Common myeloid progenitor, CD34-positive (primary cell): ENCODE measurements at regions not wholly inside any gene's neighbourhood (a gene's known extent, or its start where the extent isn't known, plus 50 kb on each side); places are given as distances from the start of the nearest gene placed in this dataset.

Experiments
- CTCF ChIA-PET: fragments of 350-600 bp; sonication (Branson Sonifier 250); formaldehyde crosslinking; loops from one replicate; lab custom pipeline; 2021; ENCODE audit warnings: antibody characterized with exemption; lab: Charles Lee
- POLR2A ChIA-PET: fragments of 350-600 bp; sonication (Branson Sonifier 250); formaldehyde crosslinking; loops from one replicate; lab custom pipeline; 2021; ENCODE audit warnings: antibody characterized with exemption; lab: Charles Lee
- DNase-seq, 3 donors: peaks; one replicate each; pipeline versions ENCODE4 v3.0.0 to v3.0.0-alpha.2; 2013
- H3K27ac ChIP-seq, 2 experiments: 1 replicate in 1 of 2; 2 replicates in 1 of 2; pipeline ENCODE4 v1.7.0; 2013; ENCODE audit warnings: inconsistent platforms in 2 of 2, low read length in 2 of 2, mild to moderate bottlenecking in 2 of 2, low read depth in 1 of 2, moderate library complexity in 1 of 2; ENCODE audit not compliant: severe bottlenecking in 2 of 2, insufficient read depth in 1 of 2, poor library complexity in 1 of 2
- H3K27me3 ChIP-seq, 5 experiments: replicated peaks in 2 of 5; 1 replicate in 3 of 5; 2 replicates in 2 of 5; pipeline versions ENCODE4 v1.6.1 to v1.7.0; 2013; ENCODE audit warnings: low read length in 4 of 5, mild to moderate bottlenecking in 2 of 5, moderate library complexity in 2 of 5, inconsistent platforms in 1 of 5; ENCODE audit not compliant: insufficient read depth in 5 of 5, control insufficient read depth in 4 of 5
- H3K36me3 ChIP-seq, 4 experiments: 1 replicate in 2 of 4; 2 replicates in 2 of 4; pipeline versions ENCODE4 v1.6.1 to v1.7.0; 2013; ENCODE audit warnings: low read length in 3 of 4, control low read depth in 1 of 4, mild to moderate bottlenecking in 1 of 4; ENCODE audit not compliant: control insufficient read depth in 4 of 4, insufficient read depth in 4 of 4
- H3K4me1 ChIP-seq, 4 experiments: 1 replicate in 3 of 4; 2 replicates in 1 of 4; pipeline versions ENCODE4 v1.6.1 to v1.7.1; 2013; ENCODE audit warnings: low read length in 3 of 4, mild to moderate bottlenecking in 3 of 4, control low read depth in 1 of 4, inconsistent platforms in 1 of 4, moderate library complexity in 1 of 4; ENCODE audit not compliant: control insufficient read depth in 4 of 4, insufficient read depth in 4 of 4; ENCODE audit errors: control extremely low read depth in 1 of 4
- H3K4me3 ChIP-seq, 7 experiments: 1 replicate in 4 of 7; 2 replicates in 3 of 7; pipeline versions ENCODE4 v1.5.1 to v1.7.0; 2013; ENCODE audit warnings: mild to moderate bottlenecking in 7 of 7, low read length in 6 of 7, moderate library complexity in 6 of 7, inconsistent platforms in 2 of 7, low read depth in 2 of 7, control low read depth in 1 of 7; ENCODE audit not compliant: insufficient read depth in 4 of 7, control insufficient read depth in 1 of 7; ENCODE audit errors: extremely low read depth in 1 of 7
- H3K9me3 ChIP-seq, 5 experiments: 1 replicate in 4 of 5; 2 replicates in 1 of 5; pipeline versions ENCODE4 v1.6.1 to v1.7.1; 2013; ENCODE audit warnings: low read length in 4 of 5, mild to moderate bottlenecking in 2 of 5, inconsistent platforms in 1 of 5, low read depth in 1 of 5, moderate library complexity in 1 of 5; ENCODE audit not compliant: control insufficient read depth in 4 of 5, insufficient read depth in 2 of 5; ENCODE audit errors: control extremely low read depth in 1 of 5
- WGBS: methylation state at CpG from one replicate; pipeline ENCODE4 v1.1.5; 2013; ENCODE audit not compliant: insufficient coverage; 5-methylcytosine and 5-hydroxymethylcytosine counted together

- H3K4me1 ChIP-seq: no peaks in the 10 kb centered on the region
- no peaks in the 10 kb centered on the region for H3K27me3 ChIP-seq
- H3K27ac ChIP-seq: no peak overlapping the region
- ChIA-PET POLR2A (no interaction called here), CTCF (interaction anchor here (0.6 to 1.2 kb wide), 3 partner anchors 81 to 601 kb away, joined by 3 read pairs; no protein-coding TSS in a partner anchor)
- 68% methylated on average over 2 of the region's 2 CpGs for WGBS
- DNase-seq: no peak
- H3K9me3 ChIP-seq: peaks cover 0 to 1% (median 0%) of the 10 kb centered on the region in 5 experiments
- no peaks in the 10 kb centered on the region for H3K36me3 ChIP-seq
- no peak overlapping the region for H3K4me3 ChIP-seq
Measured at GRCh38 chr6:113308266-113308665, 548.9 kb upstream of the MARCKS start.

- CTCF ChIA-PET: interaction anchor here (1.4 kb wide), 1 partner anchor 9 kb away, joined by 3 read pairs; no protein-coding TSS in a partner anchor
- no peaks in the 10 kb centered on the region for H3K36me3 ChIP-seq
- no peak overlapping the region for H3K27ac ChIP-seq
- DNase-seq: no peak
- 86% methylated on average over 1 of the region's 1 CpG for WGBS
- H3K4me1 ChIP-seq: no peaks in the 10 kb centered on the region
- H3K4me3 ChIP-seq: no peak overlapping the region
- no peaks in the 10 kb centered on the region for H3K27me3 ChIP-seq
- H3K9me3 ChIP-seq: peaks cover 0 to 1% (median 0%) of the 10 kb centered on the region in 5 experiments
- POLR2A ChIA-PET: no interaction called here
Measured at GRCh38 chr6:113313841-113314240, 543.3 kb upstream of the MARCKS start.

GRCh38 chr6:113315165-113315564 is 542.0 kb upstream of the MARCKS start:
- DNase-seq: no peak
- POLR2A ChIA-PET: no interaction called here
- CTCF ChIA-PET: interaction anchor here (1.4 kb wide), 1 partner anchor 11 kb away, joined by 3 read pairs; no protein-coding TSS in a partner anchor
- Histone ChIP-seq H3K27me3 (no peaks in the 10 kb centered on the region), H3K9me3 (peaks cover 0 to 1% (median 0%) of the 10 kb centered on the region in 5 experiments), H3K27ac (no peak overlapping the region), H3K36me3 (no peaks in the 10 kb centered on the region), H3K4me3 (no peak overlapping the region), H3K4me1 (no peaks in the 10 kb centered on the region)
- WGBS: 100% methylated on average over 1 of the region's 1 CpG

- Histone ChIP-seq H3K4me1 (no peaks in the 10 kb centered on the region), H3K36me3 (no peaks in the 10 kb centered on the region), H3K9me3 (peaks cover 0 to 1% (median 0%) of the 10 kb centered on the region in 5 experiments), H3K27me3 (no peaks in the 10 kb centered on the region), H3K27ac (no peak overlapping the region), H3K4me3 (no peak overlapping the region)
- 100% methylated on average over 1 of the region's 4 CpGs for WGBS
- CTCF ChIA-PET: no interaction called here
- DNase-seq: no peak
- POLR2A ChIA-PET: no interaction called here
Measured at GRCh38 chr6:113315879-113316278, 541.3 kb upstream of the MARCKS start.

- Histone ChIP-seq H3K27me3 (no peaks in the 10 kb centered on the region), H3K4me3 (no peak overlapping the region), H3K4me1 (no peaks in the 10 kb centered on the region), H3K9me3 (no peaks in the 10 kb centered on the region), H3K36me3 (no peaks in the 10 kb centered on the region), H3K27ac (no peak overlapping the region)
- 100% methylated on average over 1 of the region's 2 CpGs for WGBS
- DNase-seq: no peak
- POLR2A ChIA-PET: no interaction called here
- CTCF ChIA-PET: no interaction called here
Measured at GRCh38 chr6:113317442-113317841, 539.7 kb upstream of the MARCKS start.

- CTCF ChIA-PET: no interaction called here
- WGBS: 93% methylated on average over 8 of the region's 9 CpGs
- DNase-seq: no peak
Measured at GRCh38 chr6:113317891-113318574, 539.1 kb upstream of the MARCKS start.

GRCh38 chr6:113318575-113318917 is 538.6 kb upstream of the MARCKS start:
- no peak overlapping the region for H3K4me3 ChIP-seq
- ChIA-PET POLR2A (interaction anchor here (0.6 kb wide), 1 partner anchor 595 kb away, joined by 3 read pairs; no protein-coding TSS in a partner anchor), CTCF (no interaction called here)
- WGBS: 62% methylated on average over 3 of the region's 5 CpGs
- no peaks in the 10 kb centered on the region for H3K36me3 ChIP-seq
- no peaks in the 10 kb centered on the region for H3K4me1 ChIP-seq
- H3K27me3 ChIP-seq: no peaks in the 10 kb centered on the region
- no peak for DNase-seq
- no peaks in the 10 kb centered on the region for H3K9me3 ChIP-seq
- no peak overlapping the region for H3K27ac ChIP-seq

More at GRCh38 chr6:113317891-113318574, 539.1 kb upstream of the MARCKS start:
- POLR2A ChIA-PET: interaction anchor here (0.6 kb wide), 1 partner anchor 596 kb away, joined by 3 read pairs; no protein-coding TSS in a partner anchor
- no peaks in the 10 kb centered on the region for H3K4me1 ChIP-seq
- H3K27me3 ChIP-seq: no peaks in the 10 kb centered on the region
- no peak overlapping the region for H3K4me3 ChIP-seq
- H3K36me3 ChIP-seq: no peaks in the 10 kb centered on the region
- no peaks in the 10 kb centered on the region for H3K9me3 ChIP-seq
- no peak overlapping the region for H3K27ac ChIP-seq
